Neural progenitor cell (in vitro differentiated cells): ENCODE measurements at regions not wholly inside any gene's neighbourhood (a gene's known extent, or its start where the extent isn't known, plus 50 kb on each side); places are given as distances from the start of the nearest gene placed in this dataset.

Experiments used
- CTCF ChIP-seq: fragments of 200-600 bp; sonication (generic); IDR thresholded peaks from 2 replicates; pipeline ENCODE4 v1.5.1; 2017; ENCODE audit warnings: antibody characterized with exemption, mild to moderate bottlenecking
- EZH2 ChIP-seq: fragments of 200-600 bp; sonication (generic); IDR thresholded peaks from 2 replicates; pipeline ENCODE4 v1.6.1; 2017; ENCODE audit warnings: antibody characterized with exemption, mild to moderate bottlenecking, moderate library complexity
- EZH2phosphoT487 ChIP-seq: fragments of 200-600 bp; sonication (generic); IDR thresholded peaks from 2 replicates; pipeline ENCODE4 v1.6.1; 2017; ENCODE audit warnings: antibody characterized with exemption

DNA sequence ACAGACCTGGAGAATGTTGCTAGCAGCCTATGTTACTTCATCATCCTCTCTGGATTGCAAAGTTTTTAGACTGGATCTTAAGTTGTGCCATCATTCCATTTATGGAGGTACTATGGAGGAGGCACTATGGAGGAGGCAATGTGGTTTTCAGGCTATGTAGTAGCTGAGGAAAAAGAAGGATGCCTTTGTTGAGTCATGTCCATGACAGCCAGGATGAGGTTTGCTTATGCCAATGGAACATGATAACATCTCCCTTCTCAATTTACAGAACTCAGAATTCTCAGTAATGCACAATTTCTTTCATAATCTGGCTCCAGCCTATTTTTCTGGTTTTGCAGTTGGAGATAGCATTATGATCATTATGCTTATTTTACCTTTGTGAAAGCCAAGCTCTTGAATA is 65.9 kb upstream of the TMEM108 start:
- no peak for TF ChIP-seq CTCF
- TF ChIP-seq EZH2, result no peak
- TF ChIP-seq EZH2phosphoT487, result no peak
